Heart left ventricle (tissue), 16 donors: ENCODE measurements at regions not wholly inside any gene's neighbourhood (a gene's known extent, or its start where the extent isn't known, plus 50 kb on each side); places are given as distances from the start of the nearest gene placed in this dataset.

Experiments
- ATAC-seq, 4 donors: fragments of 200-7000 bp; cut with Tn5 transposase; one replicate each; pipeline ENCODE4 v1.9.1; 2020 to 2022; ENCODE audit warnings: moderate library complexity in 4 of 4, mild to moderate bottlenecking in 3 of 4, moderate number of reproducible peaks in 1 of 4
- DNase-seq, 5 donors: peaks; one replicate each; pipeline ENCODE4 v3.0.0-alpha.2; 2020
- H3K27ac ChIP-seq, 12 donors: fragments of 200-600 bp; sonication (generic) in 4 of 12; one replicate each; pipeline versions ENCODE4 v1.5.0 to v1.8.0; 2016 to 2022; ENCODE audit warnings: mild to moderate bottlenecking in 2 of 12
- H3K27me3 ChIP-seq, 9 donors: fragments of 200-600 bp; sonication (generic) in 2 of 9; one replicate each; pipeline versions ENCODE4 v1.5.1 to v1.8.0; 2016 to 2022; ENCODE audit warnings: mild to moderate bottlenecking in 3 of 9
- H3K36me3 ChIP-seq, 9 donors: fragments of 200-600 bp; sonication (generic) in 2 of 9; one replicate each; pipeline versions ENCODE4 v1.5.0 to v1.8.0; 2018 to 2022; ENCODE audit warnings: mild to moderate bottlenecking in 2 of 9
- H3K4me1 ChIP-seq, 12 donors: fragments of 200-600 bp; sonication (generic) in 4 of 12; one replicate each; pipeline versions ENCODE4 v1.5.0 to v1.8.0; 2016 to 2022; ENCODE audit warnings: mild to moderate bottlenecking in 3 of 12
- H3K4me3 ChIP-seq, 12 donors: fragments of 200-600 bp; sonication (generic) in 4 of 12; one replicate each; pipeline versions ENCODE4 v1.5.0 to v1.8.0; 2017 to 2022; ENCODE audit warnings: mild to moderate bottlenecking in 9 of 12, moderate library complexity in 4 of 12
- H3K9me3 ChIP-seq, 12 donors: fragments of 200-600 bp; sonication (generic) in 4 of 12; one replicate each; pipeline versions ENCODE4 v1.5.0 to v1.8.0; 2016 to 2022; ENCODE audit warnings: mild to moderate bottlenecking in 1 of 12
- CTCF ChIP-seq, 12 donors: fragments of 200-600 bp; sonication (generic) in 4 of 12; IDR thresholded peaks; one replicate each; pipeline versions ENCODE4 v1.5.0 to v1.8.0; 2018 to 2022; ENCODE audit warnings: antibody characterized with exemption in 12 of 12, mild to moderate bottlenecking in 5 of 12
- POLR2A ChIP-seq, 2 donors: fragments of 450-650 bp; IDR thresholded peaks; one replicate each; pipeline ENCODE4 v1.6.1; 2017; ENCODE audit warnings: antibody characterized with exemption in 2 of 2, mild to moderate bottlenecking in 2 of 2, moderate library complexity in 2 of 2
- WGBS, 4 donors: extraction: QIAGEN DNeasy Blood & Tissue Kit in 2 of 4; methylation state at CpG; one replicate each; pipeline versions ENCODE4 v1.1.5 to v1.1.7; 2013 to 2018; 5-methylcytosine and 5-hydroxymethylcytosine counted together
- intact Hi-C, 10 donors: fragments of 100-400 bp; cut with DNase I; formaldehyde crosslinking; loops; one replicate each; pipeline versions ENCODE4 v1.11.1 to v1.14.2; 2022
- donor health status: ischemic (EF 13 %, LVEDD 7.1; RV severe dilation, severe dysfunction).
- donor health status: healthy with polysubstance abuse.
- donor health status: DM: no; HTN: yes; CAD: no.
- donor health status: DM: no; HTN: no; CAD: no.
- donor health status: ischemic (EF 25% LVEDD 6.9; RV normal size, moderate dysfunction).
- donor health status: ischemic (EF 25% LVEDD 5.7; RV mildly dilated, moderate dysfunction).
- donor health status: healthy.
- donor health status: DM: yes; HTN: yes; CAD: no.
- donor health status: ischemic (EF 35%, LVEDD 5.7; RV mildly dilated, moderate dysfunction).
- donor health status: nonischemic (EF 11% LVEDD 7.7; RV severe dilation, severe dysfunction).
- donor health status: DM: yes; HTN: yes; CAD: no.
- donor health status: PGD.
- donor health status: ischemic (EF 29% LVEDD 5.4; RV normal size, mild dysfunction).
- donor health status: nonischemic (EF 23%, LVEDD 6.1; RV moderate dilation, normal function).

GRCh38 chr12:92995258-92995903 is 66.3 kb upstream of the EEA1 start:
- TF ChIP-seq POLR2A (IDR thresholded peaks at IDR 0.05) (no peak), CTCF (IDR thresholded peaks at IDR 0.05) (no peak)
- 83 to 91% (median 87%) methylated on average over 7 of the region's 7 CpGs for WGBS, 4 donors

GRCh38 chr12:93000026-93000425 is 70.9 kb upstream of the EEA1 start:
- WGBS, 4 donors: 93 to 95% (median 94%) methylated on average over 5 of the region's 5 CpGs

More at GRCh38 chr12:92995258-92995903, 66.3 kb upstream of the EEA1 start:
- ATAC-seq (no peak), DNase-seq (no peak)
- H3K27ac ChIP-seq: no peak overlapping the region
- no peaks in the 10 kb centered on the region for H3K4me1 ChIP-seq
- no peak overlapping the region for H3K4me3 ChIP-seq
- peaks cover 0 to 9% (median 0%) of the 10 kb centered on the region in 12 donors for H3K9me3 ChIP-seq
- intact Hi-C loops: loop anchor here in 1 of 10 donors (10.0 kb wide), 1 partner anchor 129 kb away; no protein-coding TSS in a partner anchor
- no peaks in the 10 kb centered on the region for H3K36me3 ChIP-seq
- H3K27me3 ChIP-seq: no peaks in the 10 kb centered on the region

DNA sequence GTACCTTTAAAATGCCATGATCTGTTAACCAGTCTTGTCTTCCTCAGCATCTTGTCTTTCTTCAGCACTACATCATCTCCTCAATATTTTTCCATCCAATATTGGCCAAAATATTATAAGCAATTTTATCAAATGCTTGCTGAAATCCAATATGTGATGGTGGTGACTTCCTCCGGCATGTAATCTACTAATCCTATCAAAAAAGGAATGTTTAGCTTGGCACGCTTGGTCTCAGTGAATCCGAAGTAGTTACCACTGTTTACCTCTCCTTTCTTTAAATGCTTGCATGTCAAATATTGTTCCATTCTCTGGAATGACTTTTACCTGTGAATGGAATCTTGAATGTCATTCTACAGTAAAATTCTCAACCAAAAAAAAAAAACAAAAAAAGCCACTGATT is 72.3 kb upstream of the EEA1 start:
- 79 to 88% (median 81%) methylated on average over 3 of the region's 3 CpGs for WGBS, 4 donors

More at GRCh38 chr12:93000026-93000425, 70.9 kb upstream of the EEA1 start:
- Histone ChIP-seq H3K4me3 (no peak overlapping the region), H3K36me3 (no peaks in the 10 kb centered on the region), H3K4me1 (peaks cover 0 to 13% (median 4%) of the 10 kb centered on the region in 12 donors), H3K27me3 (no peaks in the 10 kb centered on the region), H3K27ac (no peak overlapping the region), H3K9me3 (no peaks in the 10 kb centered on the region)
- intact Hi-C loops: loop anchor here in 1 of 10 donors (10.0 kb wide), 1 partner anchor 1105 kb away; no protein-coding TSS in a partner anchor
- DNase-seq (no peak), ATAC-seq (no peak)
- TF ChIP-seq CTCF (IDR thresholded peaks at IDR 0.05) (no peak), POLR2A (IDR thresholded peaks at IDR 0.05) (no peak)

More for the DNA sequence above, 72.3 kb upstream of the EEA1 start:
- H3K27ac ChIP-seq: no peak overlapping the region
- no peak overlapping the region for H3K4me3 ChIP-seq
- DNase-seq: no peak
- H3K36me3 ChIP-seq: no peaks in the 10 kb centered on the region
- no peaks in the 10 kb centered on the region for H3K27me3 ChIP-seq
- no peak for ATAC-seq
- intact Hi-C loops: loop anchor here in 1 of 10 donors (10.0 kb wide), 1 partner anchor 1103 kb away; no protein-coding TSS in a partner anchor
- no peak for TF ChIP-seq CTCF (IDR thresholded peaks at IDR 0.05)
- no peak for TF ChIP-seq POLR2A (IDR thresholded peaks at IDR 0.05)
- H3K9me3 ChIP-seq: no peaks in the 10 kb centered on the region
- peaks cover 0 to 13% (median 4%) of the 10 kb centered on the region in 12 donors for H3K4me1 ChIP-seq
